OCI-LY7 (cell line): ENCODE measurements at regions not wholly inside any gene's neighbourhood (a gene's known extent, or its start where the extent isn't known, plus 50 kb on each side); places are given as distances from the start of the nearest gene placed in this dataset.

Source experiments
- CTCF ChIP-seq: fragments of 200-600 bp; sonication (generic); conservative IDR thresholded peaks from 2 replicates; pipeline ENCODE4 v1.5.1; 2014; ENCODE audit warnings: mild to moderate bottlenecking, antibody characterized with exemption, low read length, moderate library complexity, mixed read lengths
- EZH2phosphoT487 ChIP-seq: fragments of 200-600 bp; sonication (generic); IDR thresholded peaks from 2 replicates; pipeline ENCODE4 v1.6.1; 2018; ENCODE audit warnings: low read depth, borderline replicate concordance, mild to moderate bottlenecking, mixed run types, antibody characterized with exemption, low read length, moderate library complexity, mixed read lengths

GRCh38 chr13:47303626-47304025 lies 406.8 kb upstream of the HTR2A start:
- TF ChIP-seq CTCF (no peak), EZH2phosphoT487 (no peak)
